ENCODE measurements at regions not wholly inside any gene's neighbourhood (a gene's known extent, or its start where the extent isn't known, plus 50 kb on each side); places are given as distances from the start of the nearest gene placed in this dataset.

GRCh38 chr6:22706651-22707050 is 137.3 kb downstream of the HDGFL1 start (continued):
- no peak for TF ChIP-seq POLR2AphosphoS5 (IDR thresholded peaks at IDR 0.05; ENCODE audit: low read depth, low read length)
- no peak for TF ChIP-seq YY1 (IDR thresholded peaks at IDR 0.05; ENCODE audit: extremely low read depth, insufficient replicate concordance, low read depth, low read length)
- no peak for TF ChIP-seq CEBPB (IDR thresholded peaks at IDR 0.05; ENCODE audit: low read depth)
- no peak for TF ChIP-seq ATF3 (IDR thresholded peaks at IDR 0.05)
- no peak for TF ChIP-seq FOSL1 (IDR thresholded peaks at IDR 0.05; ENCODE audit: low read depth)
- no peak for TF ChIP-seq CBX3 (IDR thresholded peaks at IDR 0.05; ENCODE audit: low read depth)
- TF ChIP-seq SIN3A (IDR thresholded peaks at IDR 0.05; ENCODE audit: low read depth): no peak

- Histone ChIP-seq H3K9me2 (ENCODE audit: insufficient read depth) (no peaks in the 10 kb centered on the region), H3K79me2 (ENCODE audit: insufficient read depth, low read length) (no peaks in the 10 kb centered on the region), H2AFZ (ENCODE audit: low read depth, low read length, poor library complexity, severe bottlenecking) (no peak overlapping the region), H3K4me3 (replicated peaks in 1 of 2; ENCODE audit: low read depth in 1 of 2, low read length in 2 of 2) (no peak overlapping the region), H3K27ac (ENCODE audit: low read depth, low read length) (no peak overlapping the region), H3K9ac (ENCODE audit: low read length) (no peak overlapping the region), H3K36me3 (ENCODE audit: control insufficient read depth in 1 of 2, insufficient read depth in 2 of 2, low read length in 2 of 2) (no peaks in the 10 kb centered on the region), H4K20me1 (ENCODE audit: insufficient read depth) (no peaks in the 10 kb centered on the region), H3K27me3 (ENCODE audit: insufficient read depth, low read length) (no peaks in the 10 kb centered on the region), H3K4me2 (ENCODE audit: low read length) (no peak overlapping the region), H3K9me3 (ENCODE audit: control insufficient read depth in 1 of 2, insufficient read depth in 1 of 2, low read depth in 1 of 2, low read length in 2 of 2) (no peaks in the 10 kb centered on the region; a peak in 1 of 4 replicates), H3K4me1 (ENCODE audit: control insufficient read depth in 1 of 2, insufficient read depth in 2 of 2, low read length in 2 of 2) (no peaks in the 10 kb centered on the region)
- RAD21 ChIA-PET (ENCODE audit: low non-redundant PET in 1 of 2, low total read pairs in 2 of 2, uncharacterized antibody in 2 of 2, unreplicated experiment in 2 of 2): no interaction called here
- CTCF ChIA-PET: no interaction called here
- intact Hi-C loops (cut with micrococcal nuclease): no loop called here
- ATAC-seq (no peak), DNase-seq (ENCODE audit: low read depth, low spot score) (no peak)
- POLR2A ChIA-PET: no interaction called here
- BruUV-seq (replicated peaks): no TSS peak
- no peak for TF ChIP-seq ATF3 (IDR thresholded peaks at IDR 0.05)
Observed at GRCh38 chr6:22708469-22708868, 139.1 kb downstream of the HDGFL1 start.

GRCh38 chr6:22709803-22710202 is 140.4 kb downstream of the HDGFL1 start:
- POLR2A ChIA-PET: no interaction called here
- Histone ChIP-seq H3K4me1 (ENCODE audit: control insufficient read depth in 1 of 2, insufficient read depth in 2 of 2, low read length in 2 of 2) (no peaks in the 10 kb centered on the region), H3K9ac (ENCODE audit: low read length) (no peak overlapping the region), H3K27ac (ENCODE audit: low read depth, low read length) (no peak overlapping the region), H4K20me1 (ENCODE audit: insufficient read depth) (no peaks in the 10 kb centered on the region), H2AFZ (ENCODE audit: low read depth, low read length, poor library complexity, severe bottlenecking) (no peak overlapping the region), H3K27me3 (ENCODE audit: insufficient read depth, low read length) (no peaks in the 10 kb centered on the region), H3K4me2 (ENCODE audit: low read length) (no peak overlapping the region), H3K9me3 (ENCODE audit: control insufficient read depth in 1 of 2, insufficient read depth in 1 of 2, low read depth in 1 of 2, low read length in 2 of 2) (no peaks in the 10 kb centered on the region; a peak in 1 of 4 replicates), H3K36me3 (ENCODE audit: control insufficient read depth in 1 of 2, insufficient read depth in 2 of 2, low read length in 2 of 2) (no peaks in the 10 kb centered on the region), H3K9me2 (ENCODE audit: insufficient read depth) (no peaks in the 10 kb centered on the region), H3K79me2 (ENCODE audit: insufficient read depth, low read length) (no peaks in the 10 kb centered on the region), H3K4me3 (replicated peaks in 1 of 2; ENCODE audit: low read depth in 1 of 2, low read length in 2 of 2) (no peak overlapping the region)
- RAD21 ChIA-PET (ENCODE audit: low non-redundant PET in 1 of 2, low total read pairs in 2 of 2, uncharacterized antibody in 2 of 2, unreplicated experiment in 2 of 2): no interaction called here
- no peak for DNase-seq (ENCODE audit: low read depth, low spot score)
- intact Hi-C loops (cut with micrococcal nuclease): no loop called here
- CTCF ChIA-PET: no interaction called here
- no TSS peak for BruUV-seq (replicated peaks)
- no peak for ATAC-seq
- TF ChIP-seq SRF (IDR thresholded peaks at IDR 0.05; ENCODE audit: low read depth): no peak
- no peak for TF ChIP-seq EGR1 (IDR thresholded peaks at IDR 0.05; ENCODE audit: low read depth)
- TF ChIP-seq YY1 (IDR thresholded peaks at IDR 0.05; ENCODE audit: extremely low read depth, insufficient replicate concordance, low read depth, low read length): no peak
- TF ChIP-seq CEBPB (IDR thresholded peaks at IDR 0.05; ENCODE audit: low read depth): no peak
- TF ChIP-seq JUND (IDR thresholded peaks at IDR 0.05): no peak
- no peak for TF ChIP-seq ZBTB33 (IDR thresholded peaks at IDR 0.05; ENCODE audit: extremely low read depth, insufficient replicate concordance, low read length)
- TF ChIP-seq EZH2phosphoT487 (IDR thresholded peaks at IDR 0.05; ENCODE audit: borderline replicate concordance): no peak
- TF ChIP-seq REST (IDR thresholded peaks at IDR 0.05; ENCODE audit: low read depth): no peak
- no peak for TF ChIP-seq ZNF274 (IDR thresholded peaks at IDR 0.05; ENCODE audit: low read depth, low read length)
